WTC11 (cell line): ENCODE measurements at regions not wholly inside any gene's neighbourhood (a gene's known extent, or its start where the extent isn't known, plus 50 kb on each side); places are given as distances from the start of the nearest gene placed in this dataset.

Experiments
- ATAC-seq: fragments of 200-7000 bp; cut with Tn5 transposase; 2 replicates; pipeline ENCODE4 v1.10.0; 2021; ENCODE audit warnings: mild to moderate bottlenecking, moderate library complexity
- CTCF ChIA-PET: fragments of 300-600 bp; sonication (Branson Sonifier 250); formaldehyde crosslinking; loops from one replicate; lab custom pipeline; 2021; ENCODE audit warnings: antibody characterized with exemption; lab: Charles Lee
- POLR2A ChIA-PET: fragments of 350-600 bp; sonication (Branson Sonifier 250); formaldehyde crosslinking; loops from one replicate; lab custom pipeline; 2021; ENCODE audit warnings: antibody characterized with exemption; lab: Charles Lee
- DNase-seq: peaks from one replicate; pipeline ENCODE4 v3.0.0; 2021; ENCODE audit warnings: low spot score
- H3K27ac Mint-ChIP-seq: 2 replicates; pipeline ENCODE4 v1.8.0; 2021; ENCODE audit warnings: mixed read lengths
- H3K27me3 Mint-ChIP-seq: 2 replicates; pipeline ENCODE4 v1.8.0; 2021; ENCODE audit warnings: low read depth, mild to moderate bottlenecking, moderate library complexity, mixed read lengths
- H3K36me3 Mint-ChIP-seq: 2 replicates; pipeline ENCODE4 v1.8.0; 2021; ENCODE audit warnings: mixed read lengths
- H3K4me1 Mint-ChIP-seq: 2 replicates; pipeline ENCODE4 v1.8.0; 2022; ENCODE audit warnings: mixed read lengths
- H3K4me3 Mint-ChIP-seq: 2 replicates; pipeline ENCODE4 v1.8.0; 2021; ENCODE audit warnings: mild to moderate bottlenecking, moderate library complexity, mixed read lengths
- H3K9me3 Mint-ChIP-seq: 2 replicates; pipeline ENCODE4 v1.8.0; 2021; ENCODE audit warnings: mixed read lengths
- ATF1 ChIP-seq: sonication (generic); formaldehyde crosslinking; IDR thresholded peaks from 2 replicates; pipeline ENCODE4 v1.8.1; 2023; ENCODE audit warnings: mild to moderate bottlenecking, moderate library complexity, missing genetic modification reagents
- CBFB ChIP-seq: sonication (generic); formaldehyde crosslinking; IDR thresholded peaks from 2 replicates; pipeline ENCODE4 v1.8.1; 2022; ENCODE audit warnings: mild to moderate bottlenecking, low read depth, missing genetic modification reagents
- GRHL2 ChIP-seq: fragments of 250-450 bp; sonication (Bioruptor Pico); IDR thresholded peaks from 2 replicates; pipeline ENCODE4 v1.8.0; 2022; ENCODE audit warnings: mild to moderate bottlenecking, moderate library complexity; ENCODE audit not compliant: insufficient replicate concordance, severe bottlenecking
- GTF2I ChIP-seq: fragments of 250-450 bp; sonication (Bioruptor Pico); conservative IDR thresholded peaks from 2 replicates; pipeline ENCODE4 v1.4.0; 2021; ENCODE audit warnings: mild to moderate bottlenecking
- HMGA2 ChIP-seq: fragments of 250-450 bp; sonication (Bioruptor Pico); IDR thresholded peaks from 2 replicates; pipeline ENCODE4 v1.4.0; 2021; ENCODE audit warnings: mild to moderate bottlenecking, moderate library complexity
- JAZF1 ChIP-seq: fragments of 250-450 bp; sonication (Bioruptor Pico); IDR thresholded peaks from 2 replicates; pipeline ENCODE4 v1.9.0; 2021; ENCODE audit warnings: moderate library complexity, mild to moderate bottlenecking, inconsistent platforms
- NFATC4 ChIP-seq: fragments of 250-450 bp; sonication (Bioruptor Pico); IDR thresholded peaks from 2 replicates; pipeline ENCODE4 v1.9.0; 2021; ENCODE audit warnings: mild to moderate bottlenecking
- NFE2L1 ChIP-seq: sonication (generic); formaldehyde crosslinking; IDR thresholded peaks from 2 replicates; pipeline ENCODE4 v1.8.1; 2023; ENCODE audit warnings: missing genetic modification reagents
- NFYB ChIP-seq: sonication (generic); formaldehyde crosslinking; conservative IDR thresholded peaks from 2 replicates; pipeline ENCODE4 v1.8.0; 2022; ENCODE audit warnings: low read depth, missing genetic modification reagents
- SMAD3 ChIP-seq: sonication (generic); formaldehyde crosslinking; IDR thresholded peaks from 2 replicates; pipeline ENCODE4 v1.8.0; 2022; ENCODE audit warnings: missing genetic modification reagents, mild to moderate bottlenecking, borderline replicate concordance
- SMAD4 ChIP-seq: sonication (generic); formaldehyde crosslinking; IDR thresholded peaks from 2 replicates; pipeline ENCODE4 v1.8.0; 2022; ENCODE audit warnings: mild to moderate bottlenecking, missing genetic modification reagents
- TEAD1 ChIP-seq: sonication (generic); formaldehyde crosslinking; IDR thresholded peaks from 2 replicates; pipeline ENCODE4 v1.8.0; 2022; ENCODE audit warnings: mild to moderate bottlenecking, missing genetic modification reagents
- TP53 ChIP-seq: sonication (generic); formaldehyde crosslinking; IDR thresholded peaks from 2 replicates; pipeline ENCODE4 v1.8.1; 2023; ENCODE audit warnings: mild to moderate bottlenecking, missing genetic modification reagents
- ZNF317 ChIP-seq: sonication (generic); formaldehyde crosslinking; IDR thresholded peaks from 2 replicates; pipeline ENCODE4 v1.8.1; 2023; ENCODE audit warnings: low read depth, mild to moderate bottlenecking, moderate library complexity, missing genetic modification reagents, borderline replicate concordance
- TF ChIP-seq, protein P1 (sequence below): sonication (generic); formaldehyde crosslinking; IDR thresholded peaks from 2 replicates; pipeline ENCODE4 v1.8.1; 2023; ENCODE audit warnings: mild to moderate bottlenecking, missing genetic modification reagents
- TF ChIP-seq, protein P2 (sequence below): sonication (generic); formaldehyde crosslinking; IDR thresholded peaks from 2 replicates; pipeline ENCODE4 v1.8.0; 2023; ENCODE audit warnings: mild to moderate bottlenecking, missing genetic modification reagents
- TF ChIP-seq, protein P3 (sequence below): fragments of 250-450 bp; sonication (Bioruptor Pico); conservative IDR thresholded peaks from 2 replicates; pipeline ENCODE4 v1.9.0; 2021; ENCODE audit warnings: mild to moderate bottlenecking
- TF ChIP-seq, protein P4 (sequence below): sonication (generic); formaldehyde crosslinking; IDR thresholded peaks from 2 replicates; pipeline ENCODE4 v1.8.1; 2023; ENCODE audit warnings: mild to moderate bottlenecking, missing genetic modification reagents
- TF ChIP-seq, protein P5 (sequence below): fragments of 250-450 bp; sonication (Bioruptor Pico); IDR thresholded peaks from 2 replicates; pipeline ENCODE4 v2.1.2; 2022; ENCODE audit warnings: mild to moderate bottlenecking, moderate library complexity
- TF ChIP-seq, protein P6 (sequence below): sonication (generic); formaldehyde crosslinking; IDR thresholded peaks from 2 replicates; pipeline ENCODE4 v1.8.0; 2022; ENCODE audit warnings: mild to moderate bottlenecking, missing genetic modification reagents

DNA sequence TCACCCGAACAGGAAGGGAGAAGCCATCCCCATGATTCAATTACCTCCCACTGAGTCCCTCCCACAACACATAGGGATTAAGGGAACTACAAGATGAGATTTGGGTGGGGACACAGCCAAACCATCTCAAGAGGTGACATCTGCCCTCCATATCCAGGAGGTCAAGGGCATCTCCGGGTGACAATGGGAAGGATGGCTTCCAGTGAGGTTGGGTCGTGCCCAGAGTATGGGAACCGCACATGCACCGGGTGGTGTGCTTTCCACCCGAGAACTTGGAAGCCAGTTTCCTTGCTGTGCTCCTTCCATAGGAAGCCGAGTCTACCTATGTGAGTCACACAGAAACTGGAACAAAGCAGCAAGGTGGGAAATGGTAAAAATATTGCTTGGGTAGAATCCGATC is 216.9 kb upstream of the SALL3 start:
- Mint-ChIP-seq H3K36me3 (peaks cover 23% of the 10 kb centered on the region), H3K4me1 (no peaks in the 10 kb centered on the region), H3K4me3 (no peak overlapping the region), H3K27me3 (peaks cover 2% of the 10 kb centered on the region; the same call in 1 of the 2 replicates), H3K27ac (no peak overlapping the region), H3K9me3 (peaks cover 46% of the 10 kb centered on the region)
- ATAC-seq, result no peak
- POLR2A ChIA-PET, result no interaction called here
- DNase-seq, result no peak
- TF ChIP-seq, protein P1, sequence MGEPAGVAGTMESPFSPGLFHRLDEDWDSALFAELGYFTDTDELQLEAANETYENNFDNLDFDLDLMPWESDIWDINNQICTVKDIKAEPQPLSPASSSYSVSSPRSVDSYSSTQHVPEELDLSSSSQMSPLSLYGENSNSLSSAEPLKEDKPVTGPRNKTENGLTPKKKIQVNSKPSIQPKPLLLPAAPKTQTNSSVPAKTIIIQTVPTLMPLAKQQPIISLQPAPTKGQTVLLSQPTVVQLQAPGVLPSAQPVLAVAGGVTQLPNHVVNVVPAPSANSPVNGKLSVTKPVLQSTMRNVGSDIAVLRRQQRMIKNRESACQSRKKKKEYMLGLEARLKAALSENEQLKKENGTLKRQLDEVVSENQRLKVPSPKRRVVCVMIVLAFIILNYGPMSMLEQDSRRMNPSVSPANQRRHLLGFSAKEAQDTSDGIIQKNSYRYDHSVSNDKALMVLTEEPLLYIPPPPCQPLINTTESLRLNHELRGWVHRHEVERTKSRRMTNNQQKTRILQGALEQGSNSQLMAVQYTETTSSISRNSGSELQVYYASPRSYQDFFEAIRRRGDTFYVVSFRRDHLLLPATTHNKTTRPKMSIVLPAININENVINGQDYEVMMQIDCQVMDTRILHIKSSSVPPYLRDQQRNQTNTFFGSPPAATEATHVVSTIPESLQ (CRISPR knock-in tag), result no peak
- TF ChIP-seq GRHL2 (no peak), SMAD3 (CRISPR knock-in tag) (no peak)
- CTCF ChIA-PET, result no interaction called here

DNA sequence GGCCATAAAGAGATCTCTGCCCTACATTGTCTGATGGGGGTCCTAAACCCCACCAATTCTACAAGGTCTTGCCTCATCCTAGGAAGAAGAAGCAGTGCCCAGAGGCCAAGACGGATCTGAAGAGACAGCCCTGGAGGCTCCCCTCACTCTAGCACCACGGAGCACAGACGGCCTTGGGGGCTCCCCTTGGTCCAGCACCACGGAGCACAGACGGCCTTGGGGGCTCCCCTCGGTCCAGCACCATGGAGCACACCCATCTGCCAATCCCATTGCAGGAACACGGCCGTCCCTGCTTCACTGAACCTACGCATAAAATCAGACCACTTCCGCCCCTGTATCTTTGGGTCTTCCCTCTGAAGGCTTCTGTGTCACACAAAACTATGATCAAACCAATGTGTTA is 215.1 kb upstream of the SALL3 start:
- POLR2A ChIA-PET, result no interaction called here
- peaks cover 23% of the 10 kb centered on the region for H3K36me3 Mint-ChIP-seq
- CTCF ChIA-PET, result no interaction called here
- TF ChIP-seq, protein P2, sequence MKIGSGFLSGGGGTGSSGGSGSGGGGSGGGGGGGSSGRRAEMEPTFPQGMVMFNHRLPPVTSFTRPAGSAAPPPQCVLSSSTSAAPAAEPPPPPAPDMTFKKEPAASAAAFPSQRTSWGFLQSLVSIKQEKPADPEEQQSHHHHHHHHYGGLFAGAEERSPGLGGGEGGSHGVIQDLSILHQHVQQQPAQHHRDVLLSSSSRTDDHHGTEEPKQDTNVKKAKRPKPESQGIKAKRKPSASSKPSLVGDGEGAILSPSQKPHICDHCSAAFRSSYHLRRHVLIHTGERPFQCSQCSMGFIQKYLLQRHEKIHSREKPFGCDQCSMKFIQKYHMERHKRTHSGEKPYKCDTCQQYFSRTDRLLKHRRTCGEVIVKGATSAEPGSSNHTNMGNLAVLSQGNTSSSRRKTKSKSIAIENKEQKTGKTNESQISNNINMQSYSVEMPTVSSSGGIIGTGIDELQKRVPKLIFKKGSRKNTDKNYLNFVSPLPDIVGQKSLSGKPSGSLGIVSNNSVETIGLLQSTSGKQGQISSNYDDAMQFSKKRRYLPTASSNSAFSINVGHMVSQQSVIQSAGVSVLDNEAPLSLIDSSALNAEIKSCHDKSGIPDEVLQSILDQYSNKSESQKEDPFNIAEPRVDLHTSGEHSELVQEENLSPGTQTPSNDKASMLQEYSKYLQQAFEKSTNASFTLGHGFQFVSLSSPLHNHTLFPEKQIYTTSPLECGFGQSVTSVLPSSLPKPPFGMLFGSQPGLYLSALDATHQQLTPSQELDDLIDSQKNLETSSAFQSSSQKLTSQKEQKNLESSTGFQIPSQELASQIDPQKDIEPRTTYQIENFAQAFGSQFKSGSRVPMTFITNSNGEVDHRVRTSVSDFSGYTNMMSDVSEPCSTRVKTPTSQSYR (CRISPR knock-in tag), result no peak
- TF ChIP-seq NFE2L1 (CRISPR knock-in tag) (no peak), TEAD1 (no peak), TP53 (no peak), ZNF317 (CRISPR knock-in tag) (no peak), SMAD4 (CRISPR knock-in tag) (no peak), NFYB (CRISPR knock-in tag) (no peak)
- peaks cover 44% of the 10 kb centered on the region for H3K9me3 Mint-ChIP-seq
- no peak overlapping the region for H3K27ac Mint-ChIP-seq
- peaks cover 11% of the 10 kb centered on the region for H3K4me1 Mint-ChIP-seq
- no peak for DNase-seq
- no peak for ATAC-seq
- H3K27me3 Mint-ChIP-seq, result peaks cover 2% of the 10 kb centered on the region; the same call in 1 of the 2 replicates
- no peak overlapping the region for H3K4me3 Mint-ChIP-seq

DNA sequence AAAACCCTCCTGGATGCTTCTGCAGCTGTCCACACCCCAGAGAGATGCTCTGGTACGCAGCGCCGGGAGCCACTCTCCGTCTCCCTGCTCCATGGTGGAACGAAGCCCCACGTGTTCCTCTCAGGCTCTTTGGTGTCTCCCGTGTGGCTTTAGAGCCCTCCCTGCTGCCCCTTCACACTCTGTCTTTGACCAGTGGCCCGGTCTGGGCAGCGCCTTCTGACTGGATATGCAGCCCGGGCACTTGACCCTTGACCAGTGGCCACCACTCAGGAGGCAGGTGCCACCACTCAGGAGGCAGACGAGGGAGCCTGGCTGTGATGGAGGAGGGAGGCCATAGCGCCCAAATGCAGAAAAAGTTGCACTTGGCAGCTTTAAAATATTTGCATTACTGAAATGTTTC is 214.5 kb upstream of the SALL3 start:
- peaks cover 17% of the 10 kb centered on the region for H3K4me1 Mint-ChIP-seq
- CTCF ChIA-PET, result no interaction called here
- DNase-seq (no peak), ATAC-seq (no peak)
- peaks cover 2% of the 10 kb centered on the region; the same call in 1 of the 2 replicates for H3K27me3 Mint-ChIP-seq
- POLR2A ChIA-PET, result no interaction called here
- peaks cover 38% of the 10 kb centered on the region for H3K9me3 Mint-ChIP-seq
- no peak overlapping the region for H3K4me3 Mint-ChIP-seq
- H3K27ac Mint-ChIP-seq, result no peak overlapping the region
- peaks cover 27% of the 10 kb centered on the region for H3K36me3 Mint-ChIP-seq
- TF ChIP-seq HMGA2 (CRISPR knock-in tag), result no peak
- TF ChIP-seq, protein P3, sequence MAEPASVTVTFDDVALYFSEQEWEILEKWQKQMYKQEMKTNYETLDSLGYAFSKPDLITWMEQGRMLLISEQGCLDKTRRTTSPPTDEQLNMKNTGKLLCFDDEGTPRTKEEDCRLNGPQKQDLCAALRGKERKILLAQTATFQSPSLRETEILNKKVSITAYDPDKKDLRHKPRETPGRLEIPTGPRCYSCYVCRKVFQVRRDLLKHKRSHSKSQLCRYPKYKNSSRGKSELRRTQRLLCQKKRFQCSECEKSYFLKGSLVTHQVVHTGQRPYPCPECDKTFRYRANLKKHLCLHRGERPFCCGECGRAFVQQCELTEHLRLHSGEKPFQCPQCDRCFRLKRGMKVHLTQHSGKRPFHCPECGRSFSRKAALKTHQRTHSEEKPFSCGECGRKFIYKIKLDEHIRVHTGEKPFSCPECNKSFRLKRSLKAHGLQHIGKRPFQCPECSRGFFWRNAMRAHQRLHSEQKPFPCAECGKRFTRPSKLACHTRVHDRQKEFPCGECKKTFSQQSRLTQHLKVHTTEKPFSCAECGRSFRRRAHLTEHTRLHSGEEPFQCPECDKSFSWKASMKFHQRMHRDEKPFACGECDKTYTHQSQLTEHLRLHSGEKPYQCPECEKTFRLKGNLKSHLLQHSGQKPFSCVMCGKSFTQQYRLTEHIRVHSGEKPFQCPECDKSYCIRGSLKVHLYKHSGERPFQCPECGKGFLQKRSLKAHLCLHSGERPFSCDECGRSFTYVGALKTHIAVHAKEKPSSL, result no peak
- no peak for TF ChIP-seq JAZF1 (CRISPR knock-in tag)
- TF ChIP-seq NFATC4 (CRISPR knock-in tag), result no peak
- TF ChIP-seq, protein P4, sequence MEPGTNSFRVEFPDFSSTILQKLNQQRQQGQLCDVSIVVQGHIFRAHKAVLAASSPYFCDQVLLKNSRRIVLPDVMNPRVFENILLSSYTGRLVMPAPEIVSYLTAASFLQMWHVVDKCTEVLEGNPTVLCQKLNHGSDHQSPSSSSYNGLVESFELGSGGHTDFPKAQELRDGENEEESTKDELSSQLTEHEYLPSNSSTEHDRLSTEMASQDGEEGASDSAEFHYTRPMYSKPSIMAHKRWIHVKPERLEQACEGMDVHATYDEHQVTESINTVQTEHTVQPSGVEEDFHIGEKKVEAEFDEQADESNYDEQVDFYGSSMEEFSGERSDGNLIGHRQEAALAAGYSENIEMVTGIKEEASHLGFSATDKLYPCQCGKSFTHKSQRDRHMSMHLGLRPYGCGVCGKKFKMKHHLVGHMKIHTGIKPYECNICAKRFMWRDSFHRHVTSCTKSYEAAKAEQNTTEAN (CRISPR knock-in tag), result no peak
- TF ChIP-seq, protein P5, sequence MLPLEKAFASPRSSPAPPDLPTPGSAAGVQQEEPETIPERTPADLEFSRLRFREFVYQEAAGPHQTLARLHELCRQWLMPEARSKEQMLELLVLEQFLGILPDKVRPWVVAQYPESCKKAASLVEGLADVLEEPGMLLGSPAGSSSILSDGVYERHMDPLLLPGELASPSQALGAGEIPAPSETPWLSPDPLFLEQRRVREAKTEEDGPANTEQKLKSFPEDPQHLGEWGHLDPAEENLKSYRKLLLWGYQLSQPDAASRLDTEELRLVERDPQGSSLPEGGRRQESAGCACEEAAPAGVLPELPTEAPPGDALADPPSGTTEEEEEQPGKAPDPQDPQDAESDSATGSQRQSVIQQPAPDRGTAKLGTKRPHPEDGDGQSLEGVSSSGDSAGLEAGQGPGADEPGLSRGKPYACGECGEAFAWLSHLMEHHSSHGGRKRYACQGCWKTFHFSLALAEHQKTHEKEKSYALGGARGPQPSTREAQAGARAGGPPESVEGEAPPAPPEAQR (CRISPR knock-in tag), result no peak
- TF ChIP-seq, protein P6, sequence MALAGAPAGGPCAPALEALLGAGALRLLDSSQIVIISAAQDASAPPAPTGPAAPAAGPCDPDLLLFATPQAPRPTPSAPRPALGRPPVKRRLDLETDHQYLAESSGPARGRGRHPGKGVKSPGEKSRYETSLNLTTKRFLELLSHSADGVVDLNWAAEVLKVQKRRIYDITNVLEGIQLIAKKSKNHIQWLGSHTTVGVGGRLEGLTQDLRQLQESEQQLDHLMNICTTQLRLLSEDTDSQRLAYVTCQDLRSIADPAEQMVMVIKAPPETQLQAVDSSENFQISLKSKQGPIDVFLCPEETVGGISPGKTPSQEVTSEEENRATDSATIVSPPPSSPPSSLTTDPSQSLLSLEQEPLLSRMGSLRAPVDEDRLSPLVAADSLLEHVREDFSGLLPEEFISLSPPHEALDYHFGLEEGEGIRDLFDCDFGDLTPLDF (CRISPR knock-in tag), result no peak
- no peak for TF ChIP-seq GTF2I (CRISPR knock-in tag)
- no peak for TF ChIP-seq ATF1 (CRISPR knock-in tag)
- TF ChIP-seq, protein P2 (CRISPR knock-in tag), result no peak
- no peak for TF ChIP-seq CBFB (CRISPR knock-in tag)
